SH-SY5Y (cell line): ENCODE measurements at regions not wholly inside any gene's neighbourhood (a gene's known extent, or its start where the extent isn't known, plus 50 kb on each side); places are given as distances from the start of the nearest gene placed in this dataset.

Source experiments
- GATA2 ChIP-seq: IDR thresholded peaks from 2 replicates; pipeline ENCODE4 v1.6.1; 2011; ENCODE audit warnings: mild to moderate bottlenecking, low read depth, low read length
- GATA3 ChIP-seq: IDR thresholded peaks from 2 replicates; pipeline ENCODE4 v1.6.1; 2011; ENCODE audit warnings: low read depth, mild to moderate bottlenecking, low read length, moderate library complexity

DNA sequence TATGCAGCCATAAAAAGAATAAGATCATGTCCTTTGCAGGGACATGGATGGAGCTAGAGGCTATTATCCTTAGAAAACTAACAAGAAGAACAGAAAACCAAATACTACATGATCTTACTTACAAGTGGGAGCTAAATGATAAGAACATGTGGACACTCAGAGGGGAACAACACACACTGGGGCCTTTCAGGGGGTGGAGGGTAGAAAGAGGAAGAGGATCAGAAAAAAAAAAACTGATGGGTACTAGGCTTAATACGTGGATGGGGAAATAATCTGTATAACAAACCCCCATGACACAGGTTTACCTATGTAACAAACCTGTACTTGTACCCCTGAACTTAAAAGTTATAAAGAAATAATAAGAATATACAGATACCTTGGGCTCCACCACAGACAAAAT lies 514.2 kb downstream of the ARL4A start:
- no peak for TF ChIP-seq GATA2
- no peak for TF ChIP-seq GATA3
